ENCODE measurements at regions not wholly inside any gene's neighbourhood (a gene's known extent, or its start where the extent isn't known, plus 50 kb on each side); places are given as distances from the start of the nearest gene placed in this dataset.

DNA sequence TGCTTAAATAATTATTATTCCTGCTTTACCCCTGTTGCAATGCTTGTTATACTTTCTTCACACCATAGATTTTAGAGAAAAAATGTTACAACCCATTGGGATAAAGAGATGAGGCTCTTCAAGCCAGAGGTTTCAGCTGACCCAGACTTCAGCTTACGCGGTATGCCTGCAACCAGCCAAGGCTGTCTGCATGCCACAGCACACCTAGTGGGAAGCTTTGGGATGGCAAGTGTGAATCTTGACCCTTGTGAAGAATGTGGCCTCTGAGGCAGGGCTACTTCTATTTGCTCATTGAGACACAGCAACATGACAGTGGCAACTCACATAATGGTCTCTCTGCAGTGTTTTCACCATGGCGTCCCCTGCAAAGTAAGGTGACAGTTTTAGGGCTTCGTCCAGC is 193.9 kb upstream of the PIRT start:
- TF ChIP-seq, protein P1, sequence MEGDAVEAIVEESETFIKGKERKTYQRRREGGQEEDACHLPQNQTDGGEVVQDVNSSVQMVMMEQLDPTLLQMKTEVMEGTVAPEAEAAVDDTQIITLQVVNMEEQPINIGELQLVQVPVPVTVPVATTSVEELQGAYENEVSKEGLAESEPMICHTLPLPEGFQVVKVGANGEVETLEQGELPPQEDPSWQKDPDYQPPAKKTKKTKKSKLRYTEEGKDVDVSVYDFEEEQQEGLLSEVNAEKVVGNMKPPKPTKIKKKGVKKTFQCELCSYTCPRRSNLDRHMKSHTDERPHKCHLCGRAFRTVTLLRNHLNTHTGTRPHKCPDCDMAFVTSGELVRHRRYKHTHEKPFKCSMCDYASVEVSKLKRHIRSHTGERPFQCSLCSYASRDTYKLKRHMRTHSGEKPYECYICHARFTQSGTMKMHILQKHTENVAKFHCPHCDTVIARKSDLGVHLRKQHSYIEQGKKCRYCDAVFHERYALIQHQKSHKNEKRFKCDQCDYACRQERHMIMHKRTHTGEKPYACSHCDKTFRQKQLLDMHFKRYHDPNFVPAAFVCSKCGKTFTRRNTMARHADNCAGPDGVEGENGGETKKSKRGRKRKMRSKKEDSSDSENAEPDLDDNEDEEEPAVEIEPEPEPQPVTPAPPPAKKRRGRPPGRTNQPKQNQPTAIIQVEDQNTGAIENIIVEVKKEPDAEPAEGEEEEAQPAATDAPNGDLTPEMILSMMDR (IDR thresholded peaks at IDR 0.05; ENCODE audit: low read depth, low read length, missing input control) = no peak
- TF ChIP-seq, protein P2, sequence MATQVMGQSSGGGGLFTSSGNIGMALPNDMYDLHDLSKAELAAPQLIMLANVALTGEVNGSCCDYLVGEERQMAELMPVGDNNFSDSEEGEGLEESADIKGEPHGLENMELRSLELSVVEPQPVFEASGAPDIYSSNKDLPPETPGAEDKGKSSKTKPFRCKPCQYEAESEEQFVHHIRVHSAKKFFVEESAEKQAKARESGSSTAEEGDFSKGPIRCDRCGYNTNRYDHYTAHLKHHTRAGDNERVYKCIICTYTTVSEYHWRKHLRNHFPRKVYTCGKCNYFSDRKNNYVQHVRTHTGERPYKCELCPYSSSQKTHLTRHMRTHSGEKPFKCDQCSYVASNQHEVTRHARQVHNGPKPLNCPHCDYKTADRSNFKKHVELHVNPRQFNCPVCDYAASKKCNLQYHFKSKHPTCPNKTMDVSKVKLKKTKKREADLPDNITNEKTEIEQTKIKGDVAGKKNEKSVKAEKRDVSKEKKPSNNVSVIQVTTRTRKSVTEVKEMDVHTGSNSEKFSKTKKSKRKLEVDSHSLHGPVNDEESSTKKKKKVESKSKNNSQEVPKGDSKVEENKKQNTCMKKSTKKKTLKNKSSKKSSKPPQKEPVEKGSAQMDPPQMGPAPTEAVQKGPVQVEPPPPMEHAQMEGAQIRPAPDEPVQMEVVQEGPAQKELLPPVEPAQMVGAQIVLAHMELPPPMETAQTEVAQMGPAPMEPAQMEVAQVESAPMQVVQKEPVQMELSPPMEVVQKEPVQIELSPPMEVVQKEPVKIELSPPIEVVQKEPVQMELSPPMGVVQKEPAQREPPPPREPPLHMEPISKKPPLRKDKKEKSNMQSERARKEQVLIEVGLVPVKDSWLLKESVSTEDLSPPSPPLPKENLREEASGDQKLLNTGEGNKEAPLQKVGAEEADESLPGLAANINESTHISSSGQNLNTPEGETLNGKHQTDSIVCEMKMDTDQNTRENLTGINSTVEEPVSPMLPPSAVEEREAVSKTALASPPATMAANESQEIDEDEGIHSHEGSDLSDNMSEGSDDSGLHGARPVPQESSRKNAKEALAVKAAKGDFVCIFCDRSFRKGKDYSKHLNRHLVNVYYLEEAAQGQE (IDR thresholded peaks at IDR 0.05) = no peak
- TF ChIP-seq RAD21 (IDR thresholded peaks at IDR 0.05) = no peak
- no peak for TF ChIP-seq SP1 (IDR thresholded peaks at IDR 0.05)
- TF ChIP-seq JUND (IDR thresholded peaks at IDR 0.05) = no peak
- TF ChIP-seq GABPA (IDR thresholded peaks at IDR 0.05 in 1 of 2, conservative IDR thresholded peaks at IDR 0.05 in 1 of 2) = no peak
- no peak for TF ChIP-seq RXRA (IDR thresholded peaks at IDR 0.05)
- TF ChIP-seq EGR1 (IDR thresholded peaks at IDR 0.05; ENCODE audit: low read depth in 2 of 2) = no peak
- no peak for TF ChIP-seq FOXA1 (IDR thresholded peaks at IDR 0.05)
- TF ChIP-seq TAF1 (conservative IDR thresholded peaks at IDR 0.05) = no peak
- TF ChIP-seq, protein P3, sequence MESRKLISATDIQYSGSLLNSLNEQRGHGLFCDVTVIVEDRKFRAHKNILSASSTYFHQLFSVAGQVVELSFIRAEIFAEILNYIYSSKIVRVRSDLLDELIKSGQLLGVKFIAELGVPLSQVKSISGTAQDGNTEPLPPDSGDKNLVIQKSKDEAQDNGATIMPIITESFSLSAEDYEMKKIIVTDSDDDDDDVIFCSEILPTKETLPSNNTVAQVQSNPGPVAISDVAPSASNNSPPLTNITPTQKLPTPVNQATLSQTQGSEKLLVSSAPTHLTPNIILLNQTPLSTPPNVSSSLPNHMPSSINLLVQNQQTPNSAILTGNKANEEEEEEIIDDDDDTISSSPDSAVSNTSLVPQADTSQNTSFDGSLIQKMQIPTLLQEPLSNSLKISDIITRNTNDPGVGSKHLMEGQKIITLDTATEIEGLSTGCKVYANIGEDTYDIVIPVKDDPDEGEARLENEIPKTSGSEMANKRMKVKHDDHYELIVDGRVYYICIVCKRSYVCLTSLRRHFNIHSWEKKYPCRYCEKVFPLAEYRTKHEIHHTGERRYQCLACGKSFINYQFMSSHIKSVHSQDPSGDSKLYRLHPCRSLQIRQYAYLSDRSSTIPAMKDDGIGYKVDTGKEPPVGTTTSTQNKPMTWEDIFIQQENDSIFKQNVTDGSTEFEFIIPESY (IDR thresholded peaks at IDR 0.05) = no peak
- no peak for TF ChIP-seq FOXA2 (IDR thresholded peaks at IDR 0.05)
- TF ChIP-seq, protein P4, sequence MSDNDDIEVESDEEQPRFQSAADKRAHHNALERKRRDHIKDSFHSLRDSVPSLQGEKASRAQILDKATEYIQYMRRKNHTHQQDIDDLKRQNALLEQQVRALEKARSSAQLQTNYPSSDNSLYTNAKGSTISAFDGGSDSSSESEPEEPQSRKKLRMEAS (IDR thresholded peaks at IDR 0.05) = no peak
- TF ChIP-seq, protein P5, sequence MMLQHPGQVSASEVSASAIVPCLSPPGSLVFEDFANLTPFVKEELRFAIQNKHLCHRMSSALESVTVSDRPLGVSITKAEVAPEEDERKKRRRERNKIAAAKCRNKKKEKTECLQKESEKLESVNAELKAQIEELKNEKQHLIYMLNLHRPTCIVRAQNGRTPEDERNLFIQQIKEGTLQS (IDR thresholded peaks at IDR 0.05) = no peak
